Astrocyte (in vitro differentiated cells and primary cell): ENCODE measurements at regions not wholly inside any gene's neighbourhood (a gene's known extent, or its start where the extent isn't known, plus 50 kb on each side); places are given as distances from the start of the nearest gene placed in this dataset.

Experiments used
- DNase-seq: peaks from one replicate; pipeline ENCODE4 v3.0.0-alpha.2; 2010; ENCODE audit warnings: low read depth
- FAIRE-seq: peaks from 2 replicates; lab custom pipeline; 2011; peaks lifted over from hg19 to GRCh38; lab: Jason Lieb, UNC
- H2AFZ ChIP-seq: 2 replicates; pipeline ENCODE4 v1.6.0; 2012; ENCODE audit warnings: low read depth, low read length, inconsistent platforms
- H3K27ac ChIP-seq: 2 replicates; pipeline ENCODE4 v1.5.1; 2011; ENCODE audit warnings: low read depth, low read length, inconsistent platforms
- H3K27me3 ChIP-seq: 2 replicates; pipeline ENCODE4 v1.6.0; 2011; ENCODE audit warnings: low read length, inconsistent platforms; ENCODE audit not compliant: insufficient read depth
- H3K36me3 ChIP-seq: 2 replicates; pipeline ENCODE4 v1.5.1; 2011; ENCODE audit warnings: low read length, inconsistent platforms; ENCODE audit not compliant: insufficient read depth
- H3K4me1 ChIP-seq: 2 replicates; pipeline ENCODE4 v1.5.1; 2011; ENCODE audit warnings: low read length, inconsistent platforms; ENCODE audit not compliant: insufficient read depth
- H3K4me2 ChIP-seq: 2 replicates; pipeline ENCODE4 v1.6.0; 2012; ENCODE audit warnings: low read length, inconsistent platforms
- H3K4me3 ChIP-seq: 2 replicates; pipeline ENCODE4 v1.5.1; 2011; ENCODE audit warnings: low read depth, mild to moderate bottlenecking, low read length, inconsistent platforms; ENCODE audit not compliant: insufficient read depth
- H3K79me2 ChIP-seq: 2 replicates; pipeline ENCODE4 v1.6.0; 2012; ENCODE audit warnings: mild to moderate bottlenecking, low read length, inconsistent platforms; ENCODE audit not compliant: insufficient read depth
- H3K9ac ChIP-seq: 2 replicates; pipeline ENCODE4 v1.6.0; 2012; ENCODE audit warnings: mild to moderate bottlenecking, low read length, inconsistent platforms
- H3K9me3 ChIP-seq: 2 replicates; pipeline ENCODE4 v1.5.1; 2012; ENCODE audit warnings: low read depth, mild to moderate bottlenecking, low read length, inconsistent platforms; ENCODE audit not compliant: insufficient read depth
- H4K20me1 ChIP-seq: 2 replicates; pipeline ENCODE4 v1.6.0; 2012; ENCODE audit warnings: low read length, inconsistent platforms; ENCODE audit not compliant: insufficient read depth
- H3K27ac Mint-ChIP-seq: one replicate; pipeline ENCODE4 v1.8.0; 2021; ENCODE audit warnings: mild to moderate bottlenecking, mixed read lengths; ENCODE audit not compliant: unreplicated experiment
- H3K27me3 Mint-ChIP-seq: one replicate; pipeline ENCODE4 v1.8.0; 2021; ENCODE audit warnings: low read depth, mixed read lengths; ENCODE audit not compliant: unreplicated experiment
- H3K36me3 Mint-ChIP-seq: one replicate; pipeline ENCODE4 v1.8.0; 2021; ENCODE audit warnings: low read depth, mixed read lengths; ENCODE audit not compliant: unreplicated experiment
- H3K4me1 Mint-ChIP-seq: one replicate; pipeline ENCODE4 v1.8.0; 2021; ENCODE audit warnings: low read depth, mixed read lengths; ENCODE audit not compliant: unreplicated experiment
- H3K4me3 Mint-ChIP-seq: one replicate; pipeline ENCODE4 v1.8.0; 2021; ENCODE audit warnings: mild to moderate bottlenecking, moderate library complexity, mixed read lengths; ENCODE audit not compliant: unreplicated experiment
- H3K9me3 Mint-ChIP-seq: one replicate; pipeline ENCODE4 v1.8.0; 2021; ENCODE audit warnings: mild to moderate bottlenecking, mixed read lengths; ENCODE audit not compliant: unreplicated experiment
- EZH2 ChIP-seq: IDR thresholded peaks from 2 replicates; pipeline ENCODE4 v1.6.1; 2012; ENCODE audit warnings: mild to moderate bottlenecking, low read length, inconsistent platforms; ENCODE audit not compliant: insufficient read depth
- TF ChIP-seq, protein P1 (sequence below): IDR thresholded peaks from 2 replicates; pipeline ENCODE4 v1.5.1; 2011; ENCODE audit warnings: low read depth, mild to moderate bottlenecking, inconsistent platforms, low read length, moderate library complexity; ENCODE audit not compliant: insufficient read depth

DNA sequence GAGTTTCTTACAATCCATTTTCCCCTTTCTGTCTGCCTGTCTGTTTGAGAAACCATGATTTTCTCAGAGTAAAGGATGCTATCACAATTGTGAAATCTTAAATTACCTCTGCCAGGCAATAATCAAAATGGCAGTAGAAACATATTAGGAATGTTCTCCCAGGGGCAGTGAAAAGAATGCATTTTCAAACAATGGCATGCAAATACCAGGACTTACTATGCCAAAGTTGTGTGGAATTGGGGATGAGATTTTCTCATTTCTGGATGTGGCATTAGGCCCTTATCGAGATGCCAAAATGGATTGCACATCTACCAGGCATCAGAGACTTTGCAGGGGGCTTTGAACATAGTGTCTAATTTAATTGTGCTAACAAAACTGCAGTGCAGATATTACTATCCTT, 821.4 kb downstream of the RNF144A start:
- Histone ChIP-seq H3K27ac (no peak overlapping the region), H2AFZ (no peak overlapping the region), H3K36me3 (no peaks in the 10 kb centered on the region), H3K4me2 (no peak overlapping the region), H4K20me1 (no peaks in the 10 kb centered on the region), H3K4me1 (peaks cover 3% of the 10 kb centered on the region), H3K27me3 (no peaks in the 10 kb centered on the region), H3K4me3 (no peak overlapping the region), H3K9me3 (no peaks in the 10 kb centered on the region), H3K9ac (no peak overlapping the region), H3K79me2 (no peaks in the 10 kb centered on the region)
- peaks cover 19% of the 10 kb centered on the region for H3K4me1 Mint-ChIP-seq
- no peak for FAIRE-seq
- H3K36me3 Mint-ChIP-seq = no peaks in the 10 kb centered on the region
- TF ChIP-seq, protein P1, sequence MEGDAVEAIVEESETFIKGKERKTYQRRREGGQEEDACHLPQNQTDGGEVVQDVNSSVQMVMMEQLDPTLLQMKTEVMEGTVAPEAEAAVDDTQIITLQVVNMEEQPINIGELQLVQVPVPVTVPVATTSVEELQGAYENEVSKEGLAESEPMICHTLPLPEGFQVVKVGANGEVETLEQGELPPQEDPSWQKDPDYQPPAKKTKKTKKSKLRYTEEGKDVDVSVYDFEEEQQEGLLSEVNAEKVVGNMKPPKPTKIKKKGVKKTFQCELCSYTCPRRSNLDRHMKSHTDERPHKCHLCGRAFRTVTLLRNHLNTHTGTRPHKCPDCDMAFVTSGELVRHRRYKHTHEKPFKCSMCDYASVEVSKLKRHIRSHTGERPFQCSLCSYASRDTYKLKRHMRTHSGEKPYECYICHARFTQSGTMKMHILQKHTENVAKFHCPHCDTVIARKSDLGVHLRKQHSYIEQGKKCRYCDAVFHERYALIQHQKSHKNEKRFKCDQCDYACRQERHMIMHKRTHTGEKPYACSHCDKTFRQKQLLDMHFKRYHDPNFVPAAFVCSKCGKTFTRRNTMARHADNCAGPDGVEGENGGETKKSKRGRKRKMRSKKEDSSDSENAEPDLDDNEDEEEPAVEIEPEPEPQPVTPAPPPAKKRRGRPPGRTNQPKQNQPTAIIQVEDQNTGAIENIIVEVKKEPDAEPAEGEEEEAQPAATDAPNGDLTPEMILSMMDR = no peak
- TF ChIP-seq EZH2 = no peak
- H3K9me3 Mint-ChIP-seq = no peaks in the 10 kb centered on the region
- H3K4me3 Mint-ChIP-seq = no peak overlapping the region
- no peak for DNase-seq
- H3K27ac Mint-ChIP-seq = no peak overlapping the region
- H3K27me3 Mint-ChIP-seq = peaks cover 3% of the 10 kb centered on the region

DNA sequence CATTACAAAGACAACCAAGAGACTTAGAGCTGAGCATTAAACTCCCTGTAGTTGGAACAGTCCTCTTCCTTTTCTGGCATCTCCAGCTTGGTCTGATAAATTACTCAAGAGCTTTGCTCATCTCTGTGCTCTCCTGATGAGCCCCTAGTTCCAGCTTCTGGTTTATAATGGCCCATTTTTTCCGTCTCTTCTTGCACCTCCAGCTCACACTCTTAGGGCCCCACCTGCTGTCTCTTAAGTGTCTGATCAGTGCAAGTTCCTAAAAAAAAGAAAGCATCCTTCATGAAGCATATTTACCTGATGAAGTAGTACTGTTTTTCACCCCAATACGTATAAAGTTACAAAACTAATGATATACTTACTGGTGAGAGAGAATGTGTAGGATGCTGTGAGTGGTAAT, 822.9 kb downstream of the RNF144A start:
- no peak overlapping the region for H3K4me2 ChIP-seq
- H3K4me3 ChIP-seq = no peak overlapping the region
- H4K20me1 ChIP-seq = no peaks in the 10 kb centered on the region
- Mint-ChIP-seq H3K27ac (no peak overlapping the region), H3K27me3 (peaks cover 3% of the 10 kb centered on the region), H3K4me1 (peaks cover 19% of the 10 kb centered on the region), H3K36me3 (no peaks in the 10 kb centered on the region), H3K9me3 (peaks cover 4% of the 10 kb centered on the region), H3K4me3 (no peak overlapping the region)
- H3K27ac ChIP-seq = no peak overlapping the region
- H3K27me3 ChIP-seq = no peaks in the 10 kb centered on the region
- H3K9ac ChIP-seq = no peak overlapping the region
- no peak for DNase-seq
- FAIRE-seq = no peak
- no peaks in the 10 kb centered on the region for H3K9me3 ChIP-seq
- no peaks in the 10 kb centered on the region for H3K79me2 ChIP-seq
- TF ChIP-seq, protein P1 = no peak
- TF ChIP-seq EZH2 = no peak
- peaks cover 3% of the 10 kb centered on the region for H3K4me1 ChIP-seq
- no peak overlapping the region for H2AFZ ChIP-seq
- H3K36me3 ChIP-seq = no peaks in the 10 kb centered on the region

DNA sequence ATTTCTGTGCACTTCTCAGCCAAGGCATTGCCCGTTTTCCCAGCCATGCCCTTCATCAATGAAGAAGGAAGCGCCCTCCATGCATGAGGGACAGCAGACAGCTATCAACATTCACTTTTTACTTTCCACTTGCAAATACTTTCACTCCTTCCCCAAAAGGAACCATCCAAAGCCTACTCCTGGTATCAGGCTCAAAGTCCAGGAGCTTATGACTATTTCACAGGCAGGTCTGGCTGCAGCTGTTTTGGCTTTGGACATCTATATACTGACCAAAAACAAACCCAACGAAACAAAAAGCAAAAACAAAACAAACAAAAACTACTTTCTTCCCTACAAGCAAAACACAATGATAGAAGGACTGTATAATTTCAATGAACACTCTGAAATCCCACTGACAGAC, 825.1 kb downstream of the RNF144A start:
- no peak overlapping the region for H3K9ac ChIP-seq
- H3K4me3 ChIP-seq = no peak overlapping the region
- H3K27ac ChIP-seq = no peak overlapping the region
- no peak overlapping the region for H3K4me2 ChIP-seq
- no peaks in the 10 kb centered on the region for H3K36me3 ChIP-seq
- no peaks in the 10 kb centered on the region for H4K20me1 ChIP-seq
- no peaks in the 10 kb centered on the region for H3K4me1 ChIP-seq
- H3K27me3 ChIP-seq = no peaks in the 10 kb centered on the region
- FAIRE-seq (no peak), DNase-seq (no peak)
- Mint-ChIP-seq H3K36me3 (no peaks in the 10 kb centered on the region), H3K27me3 (no peaks in the 10 kb centered on the region), H3K9me3 (peaks cover 4% of the 10 kb centered on the region), H3K27ac (no peak overlapping the region), H3K4me3 (no peak overlapping the region), H3K4me1 (peaks cover 10% of the 10 kb centered on the region)
- H3K9me3 ChIP-seq = no peaks in the 10 kb centered on the region
- H3K79me2 ChIP-seq = no peaks in the 10 kb centered on the region
- H2AFZ ChIP-seq = no peak overlapping the region
- TF ChIP-seq, protein P1 = no peak
- no peak for TF ChIP-seq EZH2
